Lung (tissue), 11 donors: ENCODE measurements at regions not wholly inside any gene's neighbourhood (a gene's known extent, or its start where the extent isn't known, plus 50 kb on each side); places are given as distances from the start of the nearest gene placed in this dataset.
A peak's percentile ranks its signal among the peaks of the same experiment; 100 is the strongest.

Experiments used
- ATAC-seq: fragments of 200-7000 bp; cut with Tn5 transposase; one replicate; pipeline ENCODE4 v1.9.1; 2020; ENCODE audit warnings: moderate number of reproducible peaks; ENCODE audit not compliant: insufficient read depth, low FRiP score
- DNase-seq, 3 donors: peaks; one replicate each; pipeline ENCODE4 v3.0.0-alpha.2; 2013 to 2017
- H3K27ac ChIP-seq, 2 donors: one replicate each; pipeline ENCODE4 v1.5.1; 2013; ENCODE audit warnings: mild to moderate bottlenecking in 2 of 2, moderate library complexity in 2 of 2, control low read depth in 1 of 2, inconsistent platforms in 1 of 2, low read depth in 1 of 2, low read length in 1 of 2
- H3K27me3 ChIP-seq, 3 donors: one replicate each; pipeline ENCODE4 v1.5.1; 2013; ENCODE audit warnings: low read length in 2 of 3; ENCODE audit not compliant: control insufficient read depth in 3 of 3, insufficient read depth in 3 of 3
- H3K36me3 ChIP-seq, 4 donors: one replicate each; pipeline ENCODE4 v1.5.1; 2013; ENCODE audit warnings: low read length in 4 of 4, mild to moderate bottlenecking in 1 of 4, moderate library complexity in 1 of 4; ENCODE audit not compliant: control insufficient read depth in 4 of 4, insufficient read depth in 4 of 4
- H3K4me1 ChIP-seq, 5 donors: one replicate each; pipeline ENCODE4 v1.5.1; 2013; ENCODE audit warnings: low read length in 5 of 5, mild to moderate bottlenecking in 2 of 5, moderate library complexity in 1 of 5; ENCODE audit not compliant: control insufficient read depth in 5 of 5, insufficient read depth in 5 of 5
- H3K4me3 ChIP-seq: one replicate; pipeline ENCODE4 v1.5.1; 2013; ENCODE audit warnings: mild to moderate bottlenecking, control low read depth, moderate library complexity
- H3K9ac ChIP-seq, 2 donors: one replicate each; pipeline ENCODE4 v1.5.1; 2013; ENCODE audit warnings: low read length in 2 of 2, control low read depth in 1 of 2; ENCODE audit not compliant: insufficient read depth in 1 of 2
- H3K9me3 ChIP-seq, 4 donors: one replicate each; pipeline ENCODE4 v1.5.1; 2013; ENCODE audit warnings: low read length in 3 of 4, mild to moderate bottlenecking in 1 of 4, moderate library complexity in 1 of 4; ENCODE audit not compliant: control insufficient read depth in 4 of 4, insufficient read depth in 3 of 4
- WGBS, 2 donors: extraction: QIAGEN DNeasy Blood & Tissue Kit; methylation state at CpG; one replicate each; pipeline ENCODE4 v1.1.7; 2013; 5-methylcytosine and 5-hydroxymethylcytosine counted together
- TF ChIP-seq, protein P1 (sequence below): IDR thresholded peaks from 2 replicates; pipeline ENCODE4 v1.5.1; 2012; ENCODE audit warnings: mild to moderate bottlenecking; ENCODE audit errors: control extremely low read depth, extremely low read depth
- donor health status: control.
- donor health status: control.
- donor health status: Bipolar disorder and iron deficiency.
- donor health status: healthy.
- donor health status: DM: yes; HTN: yes; CAD: no.

DNA sequence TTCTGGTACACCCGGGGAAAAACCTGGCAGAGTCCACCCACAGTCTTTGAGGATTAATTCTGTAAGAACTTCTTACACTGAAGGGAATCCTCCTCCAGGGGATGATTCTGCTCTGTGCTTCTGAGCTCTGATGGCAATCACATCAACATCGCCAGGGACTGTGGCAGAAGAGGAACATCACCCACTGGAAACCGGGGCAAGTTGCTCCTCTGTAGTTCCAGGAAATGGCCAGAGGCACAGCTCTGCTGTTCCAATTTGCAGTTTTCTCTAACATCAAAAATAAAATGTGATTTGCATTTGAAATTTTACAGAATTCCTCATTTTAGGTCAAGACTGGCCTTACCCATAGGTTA lies 207.6 kb downstream of the DAD1 start:
- peaks cover 0 to 18% (median 6%) of the 10 kb centered on the region in 5 donors for H3K4me1 ChIP-seq
- WGBS, 2 donors, result 43 to 55% methylated on average over 3 of the region's 3 CpGs
- H3K27ac ChIP-seq, result no peak overlapping the region
- TF ChIP-seq, protein P1, sequence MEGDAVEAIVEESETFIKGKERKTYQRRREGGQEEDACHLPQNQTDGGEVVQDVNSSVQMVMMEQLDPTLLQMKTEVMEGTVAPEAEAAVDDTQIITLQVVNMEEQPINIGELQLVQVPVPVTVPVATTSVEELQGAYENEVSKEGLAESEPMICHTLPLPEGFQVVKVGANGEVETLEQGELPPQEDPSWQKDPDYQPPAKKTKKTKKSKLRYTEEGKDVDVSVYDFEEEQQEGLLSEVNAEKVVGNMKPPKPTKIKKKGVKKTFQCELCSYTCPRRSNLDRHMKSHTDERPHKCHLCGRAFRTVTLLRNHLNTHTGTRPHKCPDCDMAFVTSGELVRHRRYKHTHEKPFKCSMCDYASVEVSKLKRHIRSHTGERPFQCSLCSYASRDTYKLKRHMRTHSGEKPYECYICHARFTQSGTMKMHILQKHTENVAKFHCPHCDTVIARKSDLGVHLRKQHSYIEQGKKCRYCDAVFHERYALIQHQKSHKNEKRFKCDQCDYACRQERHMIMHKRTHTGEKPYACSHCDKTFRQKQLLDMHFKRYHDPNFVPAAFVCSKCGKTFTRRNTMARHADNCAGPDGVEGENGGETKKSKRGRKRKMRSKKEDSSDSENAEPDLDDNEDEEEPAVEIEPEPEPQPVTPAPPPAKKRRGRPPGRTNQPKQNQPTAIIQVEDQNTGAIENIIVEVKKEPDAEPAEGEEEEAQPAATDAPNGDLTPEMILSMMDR, result no peak
- H3K9ac ChIP-seq, result no peak overlapping the region
- no peaks in the 10 kb centered on the region for H3K36me3 ChIP-seq
- no peak for DNase-seq
- no peaks in the 10 kb centered on the region for H3K9me3 ChIP-seq
- H3K4me3 ChIP-seq, result no peak overlapping the region
- peaks cover 0 to 11% (median 5%) of the 10 kb centered on the region in 3 donors for H3K27me3 ChIP-seq
- no peak for ATAC-seq

DNA sequence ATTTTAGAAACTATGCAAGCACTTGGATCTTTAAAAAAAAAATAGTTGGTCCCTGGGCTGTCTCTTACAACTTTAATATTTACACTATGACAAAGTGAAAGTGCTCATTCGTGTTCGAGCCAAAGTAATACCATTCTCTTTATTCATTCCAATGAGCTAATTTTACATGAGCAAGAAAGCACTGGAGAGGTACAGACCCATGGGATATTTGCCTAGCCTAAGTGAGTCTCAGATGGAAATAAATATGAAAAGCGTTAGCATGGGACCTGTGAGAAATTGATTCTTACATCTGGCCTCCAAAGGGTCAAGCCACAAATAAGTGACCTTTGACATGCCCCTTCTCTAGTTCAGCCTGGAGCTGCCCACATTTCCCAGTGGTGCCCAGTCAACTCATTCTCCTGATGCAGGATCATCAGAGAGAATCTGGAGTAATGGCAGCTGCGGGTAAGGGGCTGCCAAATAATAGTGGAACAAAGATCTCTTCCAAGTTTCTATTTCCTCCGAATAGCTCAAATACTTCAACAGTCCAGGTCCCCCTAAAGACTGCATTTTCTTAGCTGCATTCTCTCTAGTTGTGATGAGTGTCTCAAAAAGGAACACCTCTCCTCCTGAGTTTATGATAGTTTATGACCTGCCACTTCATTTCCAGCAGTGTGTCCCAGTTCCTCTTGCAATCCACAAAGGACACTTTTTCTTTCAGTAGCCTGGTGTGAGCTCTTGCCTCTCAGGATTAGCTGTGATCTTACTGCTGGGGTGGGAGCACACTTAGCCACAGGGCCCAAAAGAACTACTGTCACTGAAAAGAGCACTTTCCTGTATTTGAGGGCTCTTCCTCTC lies 208.2 kb downstream of the DAD1 start:
- Histone ChIP-seq H3K27me3 (peaks cover 0 to 11% (median 5%) of the 10 kb centered on the region in 3 donors), H3K4me3 (no peak overlapping the region), H3K4me1 (peaks cover 0 to 18% (median 5%) of the 10 kb centered on the region in 5 donors), H3K27ac (peak overlapping the region in 1 of 2 donors; percentile 75), H3K9me3 (no peaks in the 10 kb centered on the region), H3K36me3 (no peaks in the 10 kb centered on the region), H3K9ac (no peak overlapping the region)
- WGBS, 2 donors, result 55 to 76% methylated on average over 5 of the region's 5 CpGs
- peak in 2 of 3 donors; percentile 15 to 33 for DNase-seq
- peak; percentile 44 for ATAC-seq
- TF ChIP-seq, protein P1, result no peak

DNA sequence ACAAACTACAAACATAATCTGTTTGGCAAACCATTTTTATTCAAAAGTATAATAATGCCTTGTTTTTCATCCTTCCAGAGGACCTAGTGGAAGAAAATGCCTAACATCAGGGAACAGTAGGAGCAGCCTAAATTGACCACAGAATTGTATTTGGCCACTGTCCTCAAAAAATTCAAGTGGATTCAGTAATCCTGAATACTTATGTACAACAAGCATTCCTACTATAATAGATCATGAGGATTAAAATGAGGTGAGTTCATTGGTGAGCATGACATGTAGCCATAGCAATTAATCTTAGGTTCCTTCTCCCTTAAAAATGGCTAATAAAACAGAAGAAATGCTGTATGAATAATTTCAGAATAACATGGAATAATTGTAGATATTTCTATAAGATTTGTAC lies 209.3 kb downstream of the DAD1 start:
- ATAC-seq (no peak), DNase-seq (no peak)
- H3K27me3 ChIP-seq, result peaks cover 0 to 11% (median 5%) of the 10 kb centered on the region in 3 donors
- no peak overlapping the region for H3K9ac ChIP-seq
- H3K9me3 ChIP-seq, result no peaks in the 10 kb centered on the region
- H3K36me3 ChIP-seq, result no peaks in the 10 kb centered on the region
- TF ChIP-seq, protein P1, result no peak
- no peak overlapping the region for H3K4me3 ChIP-seq
- peaks cover 0 to 10% (median 3%) of the 10 kb centered on the region in 5 donors for H3K4me1 ChIP-seq
- no peak overlapping the region for H3K27ac ChIP-seq
